Naive thymus-derived CD4-positive, alpha-beta T cell (primary cell): ENCODE measurements at regions not wholly inside any gene's neighbourhood (a gene's known extent, or its start where the extent isn't known, plus 50 kb on each side); places are given as distances from the start of the nearest gene placed in this dataset.
"Not testable (repeated sequence)": the region's sequence is repeated elsewhere in the genome, so short reads cannot be mapped to it uniquely, and the experiment has no call there.

Source experiments
- ATAC-seq: fragments of 150-1000 bp; cut with Tn5 transposase; 2 replicates; pipeline ENCODE4 v1.10.0; 2021; ENCODE audit warnings: mild to moderate bottlenecking, moderate library complexity
- CTCF ChIA-PET: fragments of 350-600 bp; sonication (Branson Sonifier 250); formaldehyde crosslinking; loops from one replicate; lab custom pipeline; 2021; ENCODE audit warnings: antibody characterized with exemption; lab: Charles Lee
- POLR2A ChIA-PET: fragments of 350-600 bp; sonication (Branson Sonifier 250); formaldehyde crosslinking; loops from one replicate; lab custom pipeline; 2021; ENCODE audit warnings: antibody characterized with exemption, inconsistent platforms; lab: Charles Lee
- DNase-seq, 9 donors: peaks; one replicate each; pipeline versions ENCODE4 v3.0.0 to v3.0.0-alpha.2; 2020 to 2022; ENCODE audit warnings: mixed read lengths in 1 of 9
- H3K27ac ChIP-seq: one replicate; pipeline ENCODE4 v1.7.0; 2013; ENCODE audit warnings: mild to moderate bottlenecking, low read depth, low read length, moderate library complexity
- H3K27me3 ChIP-seq, 2 donors: one replicate each; pipeline ENCODE4 v1.7.0; 2013; ENCODE audit warnings: low read length in 2 of 2, mild to moderate bottlenecking in 2 of 2, moderate library complexity in 2 of 2; ENCODE audit not compliant: control insufficient read depth in 2 of 2, insufficient read depth in 2 of 2
- H3K36me3 ChIP-seq, 3 experiments: 1 replicate in 2 of 3; 2 replicates in 1 of 3; pipeline ENCODE4 v1.7.0; 2013; ENCODE audit warnings: low read length in 3 of 3, mild to moderate bottlenecking in 3 of 3, moderate library complexity in 1 of 3; ENCODE audit not compliant: insufficient read depth in 3 of 3, control insufficient read depth in 2 of 3
- H3K4me1 ChIP-seq, 2 donors: one replicate each; pipeline ENCODE4 v1.7.0; 2013; ENCODE audit warnings: low read length in 2 of 2, mild to moderate bottlenecking in 2 of 2, moderate library complexity in 1 of 2; ENCODE audit not compliant: control insufficient read depth in 2 of 2, insufficient read depth in 2 of 2
- H3K4me3 ChIP-seq: 2 replicates; pipeline ENCODE4 v1.7.0; 2013; ENCODE audit warnings: mild to moderate bottlenecking, low read length
- H3K9me3 ChIP-seq, 3 experiments: 1 replicate in 2 of 3; 2 replicates in 1 of 3; pipeline ENCODE4 v1.7.0; 2013; ENCODE audit warnings: low read length in 3 of 3; ENCODE audit not compliant: control insufficient read depth in 2 of 3
- H3K27ac Mint-ChIP-seq, 9 donors: one replicate each; pipeline ENCODE4 v1.8.0; 2020 to 2022; ENCODE audit warnings: mixed read lengths in 9 of 9, mild to moderate bottlenecking in 8 of 9, moderate library complexity in 5 of 9, inconsistent platforms in 2 of 9
- H3K27me3 Mint-ChIP-seq, 5 donors: one replicate each; pipeline ENCODE4 v1.8.0; 2021 to 2022; ENCODE audit warnings: mixed read lengths in 5 of 5, mild to moderate bottlenecking in 1 of 5
- H3K36me3 Mint-ChIP-seq, 5 donors: one replicate each; pipeline ENCODE4 v1.8.0; 2020 to 2022; ENCODE audit warnings: mixed read lengths in 5 of 5, mild to moderate bottlenecking in 3 of 5, inconsistent platforms in 1 of 5
- H3K4me1 Mint-ChIP-seq, 7 donors: one replicate each; pipeline ENCODE4 v1.8.0; 2020 to 2022; ENCODE audit warnings: mixed read lengths in 7 of 7, mild to moderate bottlenecking in 3 of 7, inconsistent platforms in 1 of 7
- H3K4me3 Mint-ChIP-seq, 10 donors: one replicate each; pipeline ENCODE4 v1.8.0; 2020 to 2022; ENCODE audit warnings: mild to moderate bottlenecking in 10 of 10, mixed read lengths in 10 of 10, moderate library complexity in 6 of 10, inconsistent platforms in 2 of 10
- H3K9me3 Mint-ChIP-seq, 11 donors: one replicate each; pipeline ENCODE4 v1.8.0; 2020 to 2022; ENCODE audit warnings: mixed read lengths in 11 of 11, mild to moderate bottlenecking in 4 of 11, inconsistent platforms in 1 of 11, moderate library complexity in 1 of 11
- intact Hi-C, 2 donors: fragments of 100-400 bp; cut with micrococcal nuclease; formaldehyde crosslinking; loops; one replicate each; pipeline ENCODE4 v1.15.1; 2023

DNA sequence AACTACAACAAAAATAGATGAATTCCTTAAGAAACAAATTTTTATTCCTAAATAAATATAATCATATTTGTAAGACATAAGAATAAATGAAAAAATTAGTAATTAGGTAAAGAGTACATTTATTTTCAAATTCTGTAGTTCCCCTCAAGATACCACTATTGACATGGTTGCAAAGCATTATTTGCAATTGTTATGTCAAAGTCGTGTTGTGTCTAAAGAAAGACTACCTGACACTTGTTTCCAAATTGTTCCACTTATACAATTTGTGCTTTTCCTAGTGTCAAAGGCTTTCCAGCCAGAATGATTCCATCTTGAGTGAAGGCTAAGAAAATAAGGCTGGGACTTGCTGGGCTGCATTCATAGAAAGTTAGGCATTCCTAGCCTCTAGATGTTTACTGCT lies 278.4 kb downstream of the SPATA31A6 start:
- DNase-seq, H3K9me3 ChIP-seq, H3K4me3 ChIP-seq, H3K27me3 Mint-ChIP-seq, ATAC-seq, H3K27me3 ChIP-seq, POLR2A ChIA-PET, H3K9me3 Mint-ChIP-seq, H3K36me3 ChIP-seq, H3K4me1 ChIP-seq, H3K27ac ChIP-seq, H3K4me3 Mint-ChIP-seq, H3K4me1 Mint-ChIP-seq, CTCF ChIA-PET, H3K36me3 Mint-ChIP-seq, H3K27ac Mint-ChIP-seq, intact Hi-C loops: not testable (repeated sequence)

GRCh38 chr9:42463981-42464380 lies 280.5 kb downstream of the SPATA31A6 start:
- DNase-seq, H3K4me3 ChIP-seq, H3K4me3 Mint-ChIP-seq, ATAC-seq, POLR2A ChIA-PET, H3K36me3 ChIP-seq, H3K27ac ChIP-seq, CTCF ChIA-PET, H3K27me3 Mint-ChIP-seq, H3K4me1 Mint-ChIP-seq, H3K9me3 ChIP-seq, intact Hi-C loops, H3K27me3 ChIP-seq, H3K9me3 Mint-ChIP-seq, H3K36me3 Mint-ChIP-seq, H3K27ac Mint-ChIP-seq, H3K4me1 ChIP-seq: not testable (repeated sequence)

DNA sequence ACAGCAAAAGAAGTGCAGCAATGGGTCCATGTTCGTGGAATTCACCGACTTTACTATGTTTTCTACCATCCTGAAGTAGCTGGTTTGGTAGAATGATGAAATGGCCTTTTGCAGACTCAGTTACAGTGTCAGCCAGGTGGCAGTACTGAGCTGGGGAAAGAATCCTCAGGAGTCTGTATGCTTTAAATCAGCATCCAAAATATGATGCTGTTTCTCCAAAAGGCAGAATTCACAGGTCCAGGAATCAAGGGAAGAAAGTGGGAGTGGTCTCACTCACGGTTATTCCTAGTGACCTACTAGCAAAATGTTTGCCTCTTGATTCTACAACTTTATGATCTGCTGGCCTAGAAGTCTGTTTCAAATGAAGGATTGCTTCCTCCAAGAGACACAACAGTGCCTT lies 287.1 kb downstream of the SPATA31A6 start:
- H3K27ac Mint-ChIP-seq, ATAC-seq, H3K36me3 Mint-ChIP-seq, H3K9me3 Mint-ChIP-seq, H3K4me3 ChIP-seq, H3K27me3 ChIP-seq, H3K4me1 ChIP-seq, POLR2A ChIA-PET, H3K9me3 ChIP-seq, H3K4me1 Mint-ChIP-seq, H3K4me3 Mint-ChIP-seq, intact Hi-C loops, CTCF ChIA-PET, H3K36me3 ChIP-seq, H3K27ac ChIP-seq, H3K27me3 Mint-ChIP-seq: not testable (repeated sequence)
- DNase-seq, result peak in 2 of 9 donors; percentile 12 to 29

DNA sequence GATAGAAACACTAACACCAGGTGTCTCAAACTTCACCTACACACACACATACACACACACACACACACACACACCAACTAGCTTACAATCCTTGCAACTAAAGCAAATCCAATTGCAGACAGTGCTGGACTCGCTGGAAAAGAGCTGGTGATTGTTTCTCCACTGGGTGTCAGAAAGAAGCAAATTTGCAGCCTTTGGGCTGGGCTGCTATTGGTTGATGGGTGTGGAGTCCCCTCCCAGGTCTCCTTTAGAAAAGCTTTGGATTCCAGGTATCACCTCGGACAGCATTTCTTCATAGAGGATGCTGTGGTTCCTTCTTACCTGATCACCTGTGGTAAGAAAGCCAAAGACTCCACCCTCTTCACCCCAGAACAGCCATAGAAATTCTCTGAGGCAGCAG lies 307.5 kb downstream of the SPATA31A6 start:
- H3K4me1 Mint-ChIP-seq, H3K4me3 Mint-ChIP-seq, H3K36me3 Mint-ChIP-seq, H3K4me3 ChIP-seq, H3K9me3 ChIP-seq, intact Hi-C loops, POLR2A ChIA-PET, H3K36me3 ChIP-seq, H3K27me3 Mint-ChIP-seq, H3K27ac Mint-ChIP-seq, H3K27ac ChIP-seq, ATAC-seq, H3K4me1 ChIP-seq, H3K9me3 Mint-ChIP-seq, H3K27me3 ChIP-seq, CTCF ChIA-PET, DNase-seq: not testable (repeated sequence)

DNA sequence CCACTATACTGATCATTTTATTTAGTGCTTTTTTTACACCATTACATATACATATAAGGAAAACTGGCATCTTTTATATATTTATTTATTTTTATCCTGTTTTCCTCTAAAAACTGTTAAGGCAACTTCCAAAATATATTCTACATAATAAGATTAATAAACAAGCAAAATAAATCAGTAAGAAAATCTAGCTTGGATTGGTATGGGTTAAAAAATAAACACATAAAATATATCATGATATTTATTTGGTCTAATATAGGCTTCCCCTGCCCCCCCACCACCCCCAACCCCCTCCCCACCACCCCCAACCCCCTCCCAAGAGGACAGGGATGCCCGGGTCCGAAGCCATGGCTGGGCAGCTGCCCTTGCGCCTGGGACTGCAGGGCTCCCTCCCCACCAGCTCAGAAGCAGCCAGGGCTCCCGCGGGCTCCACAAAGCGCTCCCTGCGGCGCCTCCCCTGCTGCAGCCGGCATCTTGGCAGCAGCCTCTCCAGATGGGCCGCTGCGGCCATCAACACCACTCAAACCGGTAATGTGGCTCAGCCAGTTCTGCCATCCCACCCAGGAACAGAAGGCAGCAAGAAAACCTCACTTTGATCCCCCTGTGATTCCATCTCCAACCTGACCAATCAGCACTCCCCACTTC lies 319.3 kb downstream of the SPATA31A6 start:
- H3K9me3 Mint-ChIP-seq, H3K4me1 Mint-ChIP-seq, H3K4me3 Mint-ChIP-seq, H3K9me3 ChIP-seq, H3K27ac ChIP-seq, H3K27me3 ChIP-seq, DNase-seq, H3K27ac Mint-ChIP-seq, intact Hi-C loops, POLR2A ChIA-PET, H3K4me1 ChIP-seq, ATAC-seq, H3K27me3 Mint-ChIP-seq, H3K4me3 ChIP-seq, CTCF ChIA-PET, H3K36me3 Mint-ChIP-seq, H3K36me3 ChIP-seq: not testable (repeated sequence)

DNA sequence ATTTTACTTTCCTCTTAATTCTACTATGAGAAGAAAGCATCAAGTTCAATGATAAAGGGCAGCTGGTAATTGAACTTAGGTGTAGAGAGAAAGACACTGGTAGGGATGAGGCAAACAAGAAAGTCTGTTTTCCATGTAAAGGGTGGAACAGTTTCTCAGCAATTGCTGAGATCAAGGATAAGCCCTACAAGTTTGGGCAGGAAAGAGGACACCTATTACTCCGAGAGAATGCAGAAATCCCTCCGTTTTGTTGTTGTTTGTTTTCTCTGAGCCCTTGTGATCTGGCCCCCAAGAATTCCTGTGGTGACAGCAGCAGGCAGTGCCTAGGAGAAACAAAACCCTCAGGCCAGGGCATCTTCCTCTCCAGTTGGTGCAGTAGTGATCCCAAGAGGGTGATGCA lies 324.7 kb downstream of the SPATA31A6 start:
- H3K9me3 ChIP-seq, H3K4me1 Mint-ChIP-seq, H3K36me3 Mint-ChIP-seq, H3K36me3 ChIP-seq, DNase-seq, H3K27ac Mint-ChIP-seq, H3K27me3 ChIP-seq, intact Hi-C loops, CTCF ChIA-PET, H3K4me1 ChIP-seq, H3K27ac ChIP-seq, POLR2A ChIA-PET, H3K4me3 Mint-ChIP-seq, H3K27me3 Mint-ChIP-seq, H3K9me3 Mint-ChIP-seq, ATAC-seq, H3K4me3 ChIP-seq: not testable (repeated sequence)

DNA sequence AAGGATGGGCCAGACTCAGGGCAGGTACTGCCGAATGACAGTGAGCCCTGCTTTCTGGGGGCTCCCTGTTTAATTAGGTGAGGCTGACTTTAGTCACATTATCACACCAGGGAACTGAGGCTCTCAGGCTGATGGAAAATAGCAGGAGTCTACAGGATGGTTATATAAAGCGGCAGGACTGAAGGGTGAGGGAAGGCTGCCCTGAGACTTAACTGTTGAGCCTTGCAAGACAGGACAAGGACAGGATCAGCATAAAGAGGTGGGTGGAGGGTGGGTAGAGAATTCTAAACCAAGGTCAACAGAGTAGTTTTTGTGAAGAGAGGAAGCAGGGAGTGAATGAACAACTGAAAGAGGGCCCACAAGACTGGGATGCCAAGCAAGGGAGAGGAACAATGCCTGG lies 330.1 kb downstream of the SPATA31A6 start:
- H3K27ac ChIP-seq, POLR2A ChIA-PET, H3K4me1 Mint-ChIP-seq, CTCF ChIA-PET, H3K4me1 ChIP-seq, H3K4me3 ChIP-seq, H3K27ac Mint-ChIP-seq, H3K36me3 Mint-ChIP-seq, ATAC-seq, H3K4me3 Mint-ChIP-seq, H3K9me3 ChIP-seq, H3K27me3 ChIP-seq, H3K36me3 ChIP-seq, H3K9me3 Mint-ChIP-seq, DNase-seq, H3K27me3 Mint-ChIP-seq, intact Hi-C loops: not testable (repeated sequence)
